HG02884 (cell line): ENCODE measurements at regions not wholly inside any gene's neighbourhood (a gene's known extent, or its start where the extent isn't known, plus 50 kb on each side); places are given as distances from the start of the nearest gene placed in this dataset.
A peak's percentile ranks its signal among the peaks of the same experiment; 100 is the strongest.
"Not testable (repeated sequence)": the region's sequence is repeated elsewhere in the genome, so short reads cannot be mapped to it uniquely, and the experiment has no call there.

Source experiments
- ATAC-seq: cut with Tn5 transposase; IDR thresholded peaks from one replicate; pipeline ENCODE4 v1.9.1; 2021; ENCODE audit warnings: mild to moderate bottlenecking, moderate library complexity; ENCODE audit not compliant: unreplicated experiment

GRCh38 chr6:66558189-66558588, 851.2 kb upstream of the EYS start:
- peak; percentile 62 for ATAC-seq

- ATAC-seq, result no peak
These were observed 849.9 kb upstream of the EYS start for GRCh38 chr6:66556936-66557335.

GRCh38 chr6:66555082-66555481, 848.1 kb upstream of the EYS start:
- ATAC-seq, result no peak

GRCh38 chr6:66553441-66553840, 846.4 kb upstream of the EYS start:
- ATAC-seq, result no peak

- ATAC-seq, result no peak
These were observed 831.6 kb upstream of the EYS start for GRCh38 chr6:66538551-66539135.

GRCh38 chr6:66533921-66534404, 826.9 kb upstream of the EYS start:
- ATAC-seq, result no peak

- no peak for ATAC-seq
These were observed 819.0 kb upstream of the EYS start for GRCh38 chr6:66526061-66526460.

GRCh38 chr6:66522864-66523263, 815.8 kb upstream of the EYS start:
- no peak for ATAC-seq

GRCh38 chr6:66516377-66516776, 809.4 kb upstream of the EYS start:
- ATAC-seq, result no peak

- ATAC-seq, result no peak
These were observed 801.4 kb upstream of the EYS start for GRCh38 chr6:66508433-66508832.

GRCh38 chr6:66499851-66500250, 792.8 kb upstream of the EYS start:
- ATAC-seq, result no peak

GRCh38 chr6:66496659-66497058, 789.6 kb upstream of the EYS start:
- no peak for ATAC-seq

GRCh38 chr6:66494643-66495042, 787.6 kb upstream of the EYS start:
- ATAC-seq, result not testable (repeated sequence)

GRCh38 chr6:66489269-66489987, 782.4 kb upstream of the EYS start:
- no peak for ATAC-seq

- ATAC-seq, result no peak
These were observed 774.2 kb upstream of the EYS start for GRCh38 chr6:66481216-66481615.

GRCh38 chr6:66478705-66479104, 771.7 kb upstream of the EYS start:
- no peak for ATAC-seq

- ATAC-seq, result no peak
These were observed 728.3 kb upstream of the EYS start for GRCh38 chr6:66435321-66435720.

GRCh38 chr6:66429210-66429609, 722.2 kb upstream of the EYS start:
- no peak for ATAC-seq

GRCh38 chr6:66423047-66423446, 716.0 kb upstream of the EYS start:
- ATAC-seq, result no peak

GRCh38 chr6:66421570-66421969, 714.5 kb upstream of the EYS start:
- no peak for ATAC-seq

GRCh38 chr6:66418906-66419305, 711.9 kb upstream of the EYS start:
- ATAC-seq, result no peak

GRCh38 chr6:66403966-66404365, 696.9 kb upstream of the EYS start:
- ATAC-seq, result no peak

GRCh38 chr6:66402873-66403272, 695.8 kb upstream of the EYS start:
- no peak for ATAC-seq
